Uterus (tissue), 2 donors: ENCODE measurements at regions not wholly inside any gene's neighbourhood (a gene's known extent, or its start where the extent isn't known, plus 50 kb on each side); places are given as distances from the start of the nearest gene placed in this dataset.
"Not testable (repeated sequence)": the region's sequence is repeated elsewhere in the genome, so short reads cannot be mapped to it uniquely, and the experiment has no call there.

Source experiments
- CTCF ChIP-seq, 4 experiments: fragments of 200-600 bp in 2 of 4; fragments of 450-650 bp in 2 of 4; sonication (generic) in 2 of 4; IDR thresholded peaks; one replicate each; pipeline ENCODE4 v1.5.1; 2016 to 2019; ENCODE audit warnings: antibody characterized with exemption in 4 of 4, mild to moderate bottlenecking in 2 of 4, moderate library complexity in 1 of 4
- POLR2A ChIP-seq, 2 donors: fragments of 450-650 bp; IDR thresholded peaks; one replicate each; pipeline ENCODE4 v1.6.1; 2016; ENCODE audit warnings: antibody characterized with exemption in 2 of 2, mild to moderate bottlenecking in 1 of 2, moderate library complexity in 1 of 2

- TF ChIP-seq CTCF, POLR2A (IDR thresholded peaks at IDR 0.05): not testable (repeated sequence)
Measured at GRCh38 chr7:88556441-88556840, 203.1 kb upstream of the ZNF804B start.
